CD14-positive monocyte (primary cell): ENCODE measurements at regions not wholly inside any gene's neighbourhood (a gene's known extent, or its start where the extent isn't known, plus 50 kb on each side); places are given as distances from the start of the nearest gene placed in this dataset.
"Not testable (repeated sequence)": the region's sequence is repeated elsewhere in the genome, so short reads cannot be mapped to it uniquely, and the experiment has no call there.

Experiments used
- DNase-seq, 3 donors: peaks; one replicate each; pipeline ENCODE4 v3.0.0-alpha.2; 2011 to 2022
- H2AFZ ChIP-seq: 2 replicates; pipeline ENCODE4 v1.6.0; 2012; ENCODE audit warnings: mild to moderate bottlenecking, low read depth, low read length, inconsistent platforms; ENCODE audit not compliant: insufficient read depth, poor library complexity, severe bottlenecking
- H3K27ac ChIP-seq, 2 donors: 1 replicate in 1 of 2; 2 replicates in 1 of 2; pipeline ENCODE4 v1.5.1; 2012 to 2013; ENCODE audit warnings: low read length in 2 of 2, control low read depth in 1 of 2, inconsistent platforms in 1 of 2, low read depth in 1 of 2, mild to moderate bottlenecking in 1 of 2
- H3K27me3 ChIP-seq, 2 donors: one replicate each; pipeline versions ENCODE4 v1.6.0 to v1.6.1; 2011 to 2013; ENCODE audit warnings: low read length in 2 of 2; ENCODE audit not compliant: control insufficient read depth in 2 of 2, insufficient read depth in 2 of 2
- H3K36me3 ChIP-seq, 2 donors: replicated peaks in 1 of 2; 1 replicate in 1 of 2; 2 replicates in 1 of 2; pipeline versions ENCODE4 v1.5.1 to v1.6.1; 2012 to 2013; ENCODE audit warnings: low read length in 2 of 2, control low read depth in 1 of 2, inconsistent platforms in 1 of 2, mild to moderate bottlenecking in 1 of 2; ENCODE audit not compliant: insufficient read depth in 2 of 2, control insufficient read depth in 1 of 2
- H3K4me1 ChIP-seq, 2 donors: 1 replicate in 1 of 2; 2 replicates in 1 of 2; pipeline versions ENCODE4 v1.5.1 to v1.6.1; 2012 to 2013; ENCODE audit warnings: low read length in 2 of 2, control low read depth in 1 of 2, inconsistent platforms in 1 of 2, mild to moderate bottlenecking in 1 of 2, moderate library complexity in 1 of 2; ENCODE audit not compliant: insufficient read depth in 2 of 2, control insufficient read depth in 1 of 2
- H3K4me2 ChIP-seq: replicated peaks from 2 replicates; pipeline ENCODE3; 2012; ENCODE audit warnings: low read length, moderate library complexity, mild to moderate bottlenecking; ENCODE audit not compliant: poor library complexity, severe bottlenecking; ENCODE audit errors: extremely low read depth
- H3K4me3 ChIP-seq, 3 experiments: fragments of 200-600 bp in 1 of 3; sonication (generic) in 1 of 3; replicated peaks in 1 of 3; 1 replicate in 2 of 3; 2 replicates in 1 of 3; pipeline ENCODE4 v1.5.1; 2011 to 2013; ENCODE audit warnings: low read length in 3 of 3, mild to moderate bottlenecking in 3 of 3, control low read depth in 2 of 3, low read depth in 2 of 3, inconsistent platforms in 1 of 3, moderate library complexity in 1 of 3
- H3K79me2 ChIP-seq: 2 replicates; pipeline ENCODE4 v1.6.0; 2012; ENCODE audit warnings: mild to moderate bottlenecking, control low read depth, inconsistent platforms, low read length, moderate library complexity; ENCODE audit not compliant: insufficient read depth
- H3K9ac ChIP-seq: 2 replicates; pipeline ENCODE4 v1.6.0; 2017; ENCODE audit warnings: low read length, mild to moderate bottlenecking; ENCODE audit not compliant: insufficient read depth, poor library complexity, severe bottlenecking
- H3K9me3 ChIP-seq, 2 donors: replicated peaks in 1 of 2; 1 replicate in 1 of 2; 2 replicates in 1 of 2; pipeline versions ENCODE4 v1.5.1 to v1.6.1; 2012 to 2013; ENCODE audit warnings: low read length in 2 of 2, control low read depth in 1 of 2; ENCODE audit not compliant: control insufficient read depth in 1 of 2, insufficient read depth in 1 of 2
- H4K20me1 ChIP-seq: 2 replicates; pipeline ENCODE4 v1.6.0; 2012; ENCODE audit warnings: mild to moderate bottlenecking, low read length, control low read depth, moderate library complexity; ENCODE audit not compliant: insufficient read depth
- H3K27ac Mint-ChIP-seq, 7 donors: one replicate each; pipeline ENCODE4 v1.8.0; 2020; ENCODE audit warnings: mild to moderate bottlenecking in 7 of 7, mixed read lengths in 7 of 7, moderate library complexity in 6 of 7, inconsistent platforms in 2 of 7
- H3K27me3 Mint-ChIP-seq, 3 donors: one replicate each; pipeline ENCODE4 v1.8.0; 2021 to 2022; ENCODE audit warnings: low read depth in 3 of 3, mild to moderate bottlenecking in 3 of 3, mixed read lengths in 3 of 3, moderate library complexity in 3 of 3, inconsistent platforms in 1 of 3
- H3K36me3 Mint-ChIP-seq, 2 donors: one replicate each; pipeline ENCODE4 v1.8.0; 2020; ENCODE audit warnings: mixed read lengths in 2 of 2, inconsistent platforms in 1 of 2, mild to moderate bottlenecking in 1 of 2
- H3K4me1 Mint-ChIP-seq: one replicate; pipeline ENCODE4 v1.8.0; 2020; ENCODE audit warnings: mild to moderate bottlenecking, mixed read lengths
- H3K4me3 Mint-ChIP-seq, 2 donors: one replicate each; pipeline ENCODE4 v1.8.0; 2020; ENCODE audit warnings: mild to moderate bottlenecking in 2 of 2, mixed read lengths in 2 of 2, moderate library complexity in 1 of 2
- H3K9me3 Mint-ChIP-seq, 7 donors: one replicate each; pipeline ENCODE4 v1.8.0; 2020 to 2022; ENCODE audit warnings: mixed read lengths in 7 of 7, mild to moderate bottlenecking in 6 of 7, moderate library complexity in 6 of 7, inconsistent platforms in 2 of 7
- WGBS: methylation state at CpG from one replicate; pipeline ENCODE4 v1.1.5; 2013; ENCODE audit warnings: missing lambda C conversion rate; ENCODE audit not compliant: insufficient coverage; 5-methylcytosine and 5-hydroxymethylcytosine counted together
- intact Hi-C, 2 donors: fragments of 100-400 bp; cut with micrococcal nuclease; formaldehyde crosslinking; loops; one replicate each; pipeline versions ENCODE4 v1.15.0 to v1.15.1; 2023

DNA sequence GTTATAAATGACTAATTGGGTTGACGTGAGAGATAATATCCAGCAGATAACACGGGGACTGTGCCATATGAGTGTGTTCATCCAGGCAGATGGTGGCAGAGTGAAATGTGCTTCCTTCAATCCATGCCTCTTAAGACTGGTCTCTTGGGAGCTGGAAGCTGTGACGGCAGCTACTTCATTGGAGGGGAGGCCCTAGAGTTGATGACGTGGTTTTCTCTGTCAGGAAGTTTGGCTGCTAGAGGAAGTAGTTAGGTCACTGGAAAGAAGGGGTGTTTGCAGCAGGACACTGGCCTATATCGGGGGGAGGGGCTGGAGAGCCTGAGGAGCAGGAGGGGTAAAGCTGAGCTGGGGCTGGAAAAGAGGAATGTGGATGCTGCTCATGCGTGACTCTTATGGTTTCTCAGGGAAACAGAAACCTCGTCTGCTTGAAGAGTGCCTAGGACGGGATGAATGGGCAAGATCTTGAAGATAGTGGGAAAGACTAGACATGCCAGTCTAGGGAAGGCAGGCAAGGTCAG is 3051.6 kb downstream of the RPIA start:
- DNase-seq: peak in 2 of 3 donors; percentile 21 to 63
- H3K36me3 ChIP-seq, H3K27ac Mint-ChIP-seq, H3K4me3 ChIP-seq, H3K27ac ChIP-seq, H4K20me1 ChIP-seq, H3K9me3 ChIP-seq, H3K4me2 ChIP-seq, H3K36me3 Mint-ChIP-seq, intact Hi-C loops, H2AFZ ChIP-seq, H3K9ac ChIP-seq, H3K79me2 ChIP-seq, H3K4me1 Mint-ChIP-seq, H3K4me1 ChIP-seq, H3K27me3 ChIP-seq: not testable (repeated sequence)
- peaks cover 0 to 16% (median 7%) of the 10 kb centered on the region in 7 donors for H3K9me3 Mint-ChIP-seq
- 52% methylated on average over 8 of the region's 8 CpGs for WGBS
- peaks cover 5 to 22% (median 10%) of the 10 kb centered on the region in 3 donors for H3K27me3 Mint-ChIP-seq
- H3K4me3 Mint-ChIP-seq: peak overlapping the region in 1 of 2 donors; percentile 59

- H3K9ac ChIP-seq, intact Hi-C loops, H4K20me1 ChIP-seq, H3K4me3 ChIP-seq, H3K36me3 ChIP-seq, H3K27ac Mint-ChIP-seq, H3K79me2 ChIP-seq, H3K27ac ChIP-seq, H3K4me1 ChIP-seq, H3K4me2 ChIP-seq, H3K36me3 Mint-ChIP-seq, H3K4me3 Mint-ChIP-seq, H3K9me3 ChIP-seq, H3K27me3 ChIP-seq, H2AFZ ChIP-seq: not testable (repeated sequence)
- WGBS: no CpG with 5 or more reads among the region's 1 CpG
- DNase-seq: peak in 1 of 3 donors; percentile 49
- Mint-ChIP-seq H3K9me3 (peaks cover 4 to 21% (median 13%) of the 10 kb centered on the region in 7 donors), H3K4me1 (peaks cover 11% of the 10 kb centered on the region), H3K27me3 (peaks cover 5 to 25% (median 14%) of the 10 kb centered on the region in 3 donors)
Observed at GRCh38 chr2:91743910-91744309, 3052.4 kb downstream of the RPIA start.

GRCh38 chr2:91744700-91745141 is 3053.2 kb downstream of the RPIA start:
- H3K4me3 Mint-ChIP-seq, H4K20me1 ChIP-seq, DNase-seq, H3K4me2 ChIP-seq, H3K79me2 ChIP-seq, H3K9me3 ChIP-seq, H3K4me1 ChIP-seq, intact Hi-C loops, H3K36me3 ChIP-seq, H3K27ac ChIP-seq, H3K4me3 ChIP-seq, H3K36me3 Mint-ChIP-seq, H3K9ac ChIP-seq, H3K27me3 ChIP-seq, H2AFZ ChIP-seq: not testable (repeated sequence)
- H3K9me3 Mint-ChIP-seq: peaks cover 9 to 24% (median 13%) of the 10 kb centered on the region in 7 donors
- H3K4me1 Mint-ChIP-seq: peaks cover 16% of the 10 kb centered on the region
- WGBS: 63% methylated on average over 5 of the region's 16 CpGs
- peak overlapping the region in 2 of 7 donors; percentile 24 to 62 for H3K27ac Mint-ChIP-seq
- peaks cover 5 to 25% (median 14%) of the 10 kb centered on the region in 3 donors for H3K27me3 Mint-ChIP-seq
